GM12874 (cell line): ENCODE measurements at regions not wholly inside any gene's neighbourhood (a gene's known extent, or its start where the extent isn't known, plus 50 kb on each side); places are given as distances from the start of the nearest gene placed in this dataset.

ENCODE experiments used
- TF ChIP-seq, protein P1 (sequence below): IDR thresholded peaks from 2 replicates; pipeline ENCODE4 v1.5.1; 2011; ENCODE audit warnings: low read depth, mild to moderate bottlenecking, control low read depth, low read length, moderate library complexity; ENCODE audit not compliant: insufficient read depth

DNA sequence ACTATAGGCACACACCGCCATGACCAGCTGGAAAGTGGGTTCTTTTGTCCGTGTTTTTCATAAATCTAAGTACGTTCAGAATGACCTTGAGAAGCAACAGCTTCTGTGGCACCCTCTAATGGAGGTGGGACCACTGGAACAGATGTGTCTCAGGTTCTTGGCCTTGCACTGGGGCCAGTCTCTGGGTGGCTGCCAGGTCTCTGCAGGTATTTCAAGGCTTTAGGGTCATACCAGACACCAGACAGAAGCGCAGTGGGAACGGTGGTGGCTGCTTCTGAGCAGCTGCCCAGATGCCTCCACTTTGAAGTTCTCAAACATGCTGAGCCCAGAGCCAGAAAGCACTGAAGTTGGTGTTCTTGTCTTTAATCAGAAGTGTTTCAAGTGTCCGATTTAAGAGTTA lies 75.0 kb upstream of the RBM19 start:
- TF ChIP-seq, protein P1, sequence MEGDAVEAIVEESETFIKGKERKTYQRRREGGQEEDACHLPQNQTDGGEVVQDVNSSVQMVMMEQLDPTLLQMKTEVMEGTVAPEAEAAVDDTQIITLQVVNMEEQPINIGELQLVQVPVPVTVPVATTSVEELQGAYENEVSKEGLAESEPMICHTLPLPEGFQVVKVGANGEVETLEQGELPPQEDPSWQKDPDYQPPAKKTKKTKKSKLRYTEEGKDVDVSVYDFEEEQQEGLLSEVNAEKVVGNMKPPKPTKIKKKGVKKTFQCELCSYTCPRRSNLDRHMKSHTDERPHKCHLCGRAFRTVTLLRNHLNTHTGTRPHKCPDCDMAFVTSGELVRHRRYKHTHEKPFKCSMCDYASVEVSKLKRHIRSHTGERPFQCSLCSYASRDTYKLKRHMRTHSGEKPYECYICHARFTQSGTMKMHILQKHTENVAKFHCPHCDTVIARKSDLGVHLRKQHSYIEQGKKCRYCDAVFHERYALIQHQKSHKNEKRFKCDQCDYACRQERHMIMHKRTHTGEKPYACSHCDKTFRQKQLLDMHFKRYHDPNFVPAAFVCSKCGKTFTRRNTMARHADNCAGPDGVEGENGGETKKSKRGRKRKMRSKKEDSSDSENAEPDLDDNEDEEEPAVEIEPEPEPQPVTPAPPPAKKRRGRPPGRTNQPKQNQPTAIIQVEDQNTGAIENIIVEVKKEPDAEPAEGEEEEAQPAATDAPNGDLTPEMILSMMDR: no peak

DNA sequence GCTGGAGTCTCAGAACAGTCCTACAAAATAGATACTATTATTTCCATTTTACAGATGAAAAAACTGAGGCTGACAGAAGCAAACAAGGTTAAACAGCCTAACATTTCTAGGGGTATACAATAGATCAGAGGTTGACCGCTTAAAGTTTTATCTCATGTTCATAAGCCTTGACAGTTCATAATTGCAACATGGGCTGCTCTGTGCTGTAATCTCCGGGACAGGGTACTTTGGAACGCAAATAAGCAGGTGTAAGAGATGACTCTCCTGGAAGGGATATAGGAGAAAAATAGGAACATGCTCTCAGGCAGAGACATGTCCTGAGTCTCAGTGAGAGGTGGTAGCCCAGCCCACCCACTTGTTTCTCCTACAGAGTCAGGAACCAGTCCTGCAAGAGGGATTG lies 72.8 kb upstream of the RBM19 start:
- TF ChIP-seq, protein P1: no peak

DNA sequence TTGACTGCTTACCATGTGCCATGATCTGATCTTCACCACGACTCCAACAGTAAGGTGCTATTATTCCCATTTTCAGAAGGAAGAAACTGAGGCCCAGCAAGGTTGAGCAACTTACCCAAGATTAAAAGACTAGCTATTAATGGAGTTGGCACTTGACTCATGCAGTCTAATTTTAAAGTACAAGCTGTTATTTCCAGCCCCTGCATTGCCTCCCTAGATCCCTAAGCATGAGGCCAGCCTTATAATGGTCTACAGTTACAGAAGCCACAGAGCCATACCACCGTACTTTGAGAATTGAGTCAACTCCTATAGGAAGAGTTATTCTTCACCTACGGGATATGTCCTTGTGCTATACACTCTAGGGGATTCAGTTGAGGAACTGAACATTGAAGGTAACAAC lies 66.7 kb upstream of the RBM19 start:
- TF ChIP-seq, protein P1: no peak

DNA sequence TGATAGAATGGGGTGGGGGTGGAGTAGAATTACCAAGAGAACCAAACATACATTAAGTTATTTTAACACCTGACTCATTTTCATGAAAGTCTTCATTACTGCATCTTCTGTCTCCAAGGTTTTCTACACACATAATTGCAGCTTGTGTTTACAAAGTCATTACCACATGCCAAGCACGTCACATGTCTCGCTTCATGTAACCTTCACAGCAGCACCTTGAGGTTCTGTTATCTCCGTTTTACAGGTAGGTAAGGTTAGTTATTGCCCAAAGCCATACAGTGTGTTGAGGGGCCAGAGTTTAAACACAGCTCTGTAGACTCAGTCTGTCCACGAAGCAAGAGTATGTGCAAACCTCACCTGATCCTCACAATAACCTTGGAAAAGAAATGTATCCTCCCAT lies 64.3 kb upstream of the RBM19 start:
- TF ChIP-seq, protein P1: no peak

DNA sequence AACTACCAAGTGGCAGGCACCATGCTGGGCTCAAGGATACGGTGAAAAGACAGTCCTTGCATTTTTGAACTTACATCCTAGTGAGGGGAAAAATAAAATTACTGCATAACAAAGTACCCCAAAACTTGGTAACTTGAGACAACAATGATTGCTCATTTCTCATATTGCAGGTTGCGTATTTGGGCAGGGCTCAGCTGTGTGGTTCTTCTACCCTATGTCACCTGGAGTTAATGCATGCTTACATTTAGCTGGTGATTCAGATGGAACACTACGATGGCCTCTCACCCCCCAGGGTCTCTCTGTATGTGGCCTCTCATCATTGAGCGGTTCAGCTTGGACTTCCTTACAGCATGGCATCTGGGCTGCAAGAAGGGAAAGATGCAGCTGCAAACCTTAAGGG lies 60.7 kb upstream of the RBM19 start:
- TF ChIP-seq, protein P1: no peak

DNA sequence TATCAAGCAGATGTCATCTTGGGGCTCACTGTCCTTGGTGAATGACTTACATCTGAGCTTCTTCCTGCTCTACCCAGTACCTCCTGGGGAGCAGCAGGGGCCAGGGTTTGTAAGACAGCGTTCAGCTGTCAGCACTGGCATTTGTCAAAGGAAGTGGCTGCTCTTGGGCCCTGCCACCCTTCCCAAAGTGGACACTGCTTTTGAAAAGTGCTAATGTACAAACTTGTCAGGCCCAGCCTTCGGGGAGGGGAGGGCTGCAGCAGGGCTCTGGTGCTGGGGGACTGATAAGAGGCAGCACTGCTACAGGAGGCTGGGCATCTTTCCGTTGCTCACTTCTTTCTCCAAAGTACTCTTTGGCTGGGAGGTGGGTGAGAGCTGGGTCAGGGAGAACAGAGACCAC lies 59.8 kb upstream of the RBM19 start:
- TF ChIP-seq, protein P1: no peak

DNA sequence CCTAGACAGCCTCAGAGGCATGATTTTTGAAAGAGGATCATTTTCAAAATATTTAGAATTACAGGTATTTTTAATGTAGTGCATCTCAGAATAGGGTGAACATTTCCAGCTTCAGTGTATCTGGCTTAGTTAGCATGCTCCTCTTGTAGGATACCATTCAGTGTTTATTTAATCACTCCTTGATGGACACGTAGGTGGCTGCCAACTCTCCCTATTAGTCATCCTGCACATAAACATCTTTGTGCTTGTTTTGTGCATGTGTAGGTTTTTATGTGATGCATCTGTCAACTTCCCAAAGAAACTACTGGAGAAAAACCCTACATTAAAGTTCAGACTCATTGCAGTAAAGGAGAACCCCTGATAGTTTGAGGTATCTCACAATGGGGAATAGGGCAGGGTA lies 52.5 kb upstream of the RBM19 start:
- TF ChIP-seq, protein P1: no peak
